SK-N-MC (cell line): ENCODE measurements at regions not wholly inside any gene's neighbourhood (a gene's known extent, or its start where the extent isn't known, plus 50 kb on each side); places are given as distances from the start of the nearest gene placed in this dataset.

Experiments used
- DNase-seq: peaks from one replicate; pipeline ENCODE4 v3.0.0-alpha.2; 2011; ENCODE audit warnings: low read depth, low spot score
- H3K27ac ChIP-seq: fragments of 200-600 bp; sonication (generic); 2 replicates; pipeline ENCODE4 v1.5.1; 2016; ENCODE audit warnings: mixed run types
- H3K36me3 ChIP-seq: fragments of 200-600 bp; sonication (generic); 2 replicates; pipeline ENCODE4 v1.6.1; 2017; ENCODE audit warnings: antibody characterized with exemption, low read length, mixed read lengths; ENCODE audit not compliant: insufficient read depth
- H3K4me3 ChIP-seq: fragments of 200-600 bp; sonication (generic); 2 replicates; pipeline ENCODE4 v1.5.1; 2016
- H3K9ac ChIP-seq: fragments of 200-600 bp; sonication (generic); 2 replicates; pipeline ENCODE4 v1.8.0; 2017; ENCODE audit warnings: mixed run types, mixed read lengths; ENCODE audit not compliant: insufficient read length
- H3K9me3 ChIP-seq: fragments of 200-600 bp; sonication (generic); 2 replicates; pipeline ENCODE4 v1.6.1; 2017; ENCODE audit warnings: low read depth, mild to moderate bottlenecking, antibody characterized with exemption, low read length, moderate library complexity, mixed read lengths
- EZH2 ChIP-seq: fragments of 200-600 bp; sonication (generic); IDR thresholded peaks from one replicate; pipeline ENCODE4 v1.6.1; 2017; ENCODE audit warnings: antibody characterized with exemption
- FOXP2 ChIP-seq: optimal IDR thresholded peaks from 2 replicates; pipeline ENCODE3; 2011; ENCODE audit warnings: mild to moderate bottlenecking, moderate library complexity; ENCODE audit not compliant: insufficient read depth; ENCODE audit errors: extremely low read length, control extremely low read depth
- POLR2AphosphoS5 ChIP-seq: IDR thresholded peaks from 2 replicates; pipeline ENCODE4 v1.6.1; 2012; ENCODE audit warnings: mild to moderate bottlenecking, low read depth, low read length, borderline replicate concordance

DNA sequence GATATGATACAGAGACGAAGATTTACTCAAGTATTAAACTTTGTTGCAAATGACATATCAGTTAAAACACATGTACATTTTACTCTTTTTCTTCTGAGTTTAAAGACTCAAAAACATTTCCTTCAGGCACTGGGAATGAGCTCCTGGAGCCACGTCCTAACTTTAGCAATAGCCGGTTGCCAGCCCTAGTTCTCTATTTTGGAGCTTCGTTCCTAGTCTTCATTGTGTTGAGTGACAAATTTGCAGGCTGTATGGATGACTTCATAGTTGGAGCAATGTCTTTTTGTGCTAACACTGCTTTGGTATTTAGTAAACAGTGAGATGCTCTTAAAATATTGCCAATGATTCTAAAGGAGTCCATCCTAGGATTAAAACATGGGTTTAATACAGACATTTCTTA lies 190.9 kb downstream of the FAT4 start:
- no peak for DNase-seq
- Histone ChIP-seq H3K4me3 (no peak overlapping the region), H3K27ac (no peak overlapping the region), H3K9ac (no peak overlapping the region), H3K9me3 (no peaks in the 10 kb centered on the region; the same call in 1 of the 2 replicates), H3K36me3 (no peaks in the 10 kb centered on the region; the same call in 1 of the 2 replicates)
- TF ChIP-seq FOXP2 (no peak), POLR2AphosphoS5 (no peak), EZH2 (no peak)

GRCh38 chr4:125507141-125507540 lies 192.4 kb downstream of the FAT4 start:
- H3K36me3 ChIP-seq, result no peaks in the 10 kb centered on the region; the same call in 1 of the 2 replicates
- DNase-seq, result no peak
- H3K27ac ChIP-seq, result no peak overlapping the region
- TF ChIP-seq EZH2 (no peak), POLR2AphosphoS5 (no peak), FOXP2 (no peak)
- H3K9ac ChIP-seq, result no peak overlapping the region
- H3K9me3 ChIP-seq, result no peaks in the 10 kb centered on the region; the same call in 1 of the 2 replicates
- no peak overlapping the region for H3K4me3 ChIP-seq

GRCh38 chr4:125511715-125512114 lies 197.0 kb downstream of the FAT4 start:
- no peaks in the 10 kb centered on the region; the same call in 1 of the 2 replicates for H3K36me3 ChIP-seq
- no peak for DNase-seq
- H3K4me3 ChIP-seq, result no peak overlapping the region
- no peak overlapping the region for H3K27ac ChIP-seq
- no peaks in the 10 kb centered on the region; the same call in 1 of the 2 replicates for H3K9me3 ChIP-seq
- H3K9ac ChIP-seq, result no peak overlapping the region
- TF ChIP-seq EZH2 (no peak), FOXP2 (no peak), POLR2AphosphoS5 (no peak)

DNA sequence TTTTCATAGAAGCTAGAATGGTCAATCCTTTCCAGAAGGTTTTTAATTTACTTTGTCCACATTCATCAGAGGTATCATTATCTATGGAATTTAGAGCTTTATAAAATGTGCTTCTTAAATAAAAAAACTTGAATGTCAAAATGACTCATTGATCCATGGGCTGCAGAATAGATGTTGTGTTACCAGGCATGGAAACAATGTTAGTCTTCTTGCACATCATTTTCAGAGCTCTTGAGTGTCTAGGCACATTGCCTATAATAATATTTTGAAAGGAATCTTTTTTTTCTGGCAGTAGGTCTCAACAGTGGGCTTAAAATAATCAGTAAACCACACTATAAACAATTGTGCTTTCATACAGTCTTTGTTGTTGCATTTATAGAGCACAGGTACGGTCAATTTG lies 200.3 kb downstream of the FAT4 start:
- DNase-seq, result no peak
- Histone ChIP-seq H3K9ac (no peak overlapping the region), H3K4me3 (no peak overlapping the region), H3K27ac (no peak overlapping the region), H3K36me3 (no peaks in the 10 kb centered on the region), H3K9me3 (no peaks in the 10 kb centered on the region)
- no peak for TF ChIP-seq POLR2AphosphoS5
- TF ChIP-seq EZH2, result no peak
- TF ChIP-seq FOXP2, result no peak

DNA sequence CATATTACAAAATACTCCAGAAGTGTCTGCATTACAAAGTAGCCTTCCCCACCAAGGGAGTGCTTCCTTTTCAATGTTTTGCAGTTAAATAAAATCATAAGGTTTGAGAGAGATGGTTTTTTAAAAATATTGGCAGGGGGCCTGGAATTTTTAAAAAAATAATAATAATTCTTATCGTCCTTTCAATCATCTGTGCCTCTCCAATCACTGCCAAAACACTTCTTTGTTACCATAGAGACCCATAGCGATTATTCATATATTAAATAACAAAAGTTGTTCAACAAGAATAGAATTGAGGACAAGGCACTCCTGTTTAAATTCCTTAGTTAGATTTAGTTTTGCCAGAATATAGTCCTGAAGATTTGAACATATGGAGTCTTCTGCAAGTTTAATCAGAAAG lies 203.1 kb downstream of the FAT4 start:
- TF ChIP-seq FOXP2, result no peak
- TF ChIP-seq POLR2AphosphoS5, result no peak
- no peak for TF ChIP-seq EZH2
- H3K4me3 ChIP-seq, result no peak overlapping the region
- DNase-seq, result no peak

DNA sequence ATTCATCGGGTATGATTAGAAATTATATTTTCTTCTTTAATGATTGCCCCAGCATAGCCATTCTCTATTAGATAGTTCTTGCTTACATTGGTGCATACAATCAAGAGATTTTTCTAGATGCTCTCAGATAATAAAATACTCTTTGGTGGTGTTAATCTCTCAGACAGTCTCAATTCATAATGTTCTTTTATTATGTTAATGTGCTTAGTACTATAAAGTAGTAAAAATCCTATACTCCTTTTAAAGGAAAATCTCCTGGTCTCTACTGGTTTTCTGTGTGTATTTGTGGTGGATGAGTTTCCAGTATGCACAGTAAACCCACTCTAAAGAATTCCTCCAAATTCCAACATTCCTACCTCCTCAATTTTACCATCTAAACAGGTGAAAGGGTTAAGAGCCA lies 203.5 kb downstream of the FAT4 start:
- DNase-seq, result no peak
- TF ChIP-seq FOXP2, result no peak
- TF ChIP-seq POLR2AphosphoS5, result no peak
- TF ChIP-seq EZH2, result no peak
- H3K36me3 ChIP-seq, result no peaks in the 10 kb centered on the region
- H3K4me3 ChIP-seq, result no peak overlapping the region
- H3K9me3 ChIP-seq, result no peaks in the 10 kb centered on the region
- no peak overlapping the region for H3K27ac ChIP-seq
- no peak overlapping the region for H3K9ac ChIP-seq

More for the DNA sequence above, 203.1 kb downstream of the FAT4 start:
- Histone ChIP-seq H3K27ac (no peak overlapping the region), H3K9me3 (no peaks in the 10 kb centered on the region), H3K9ac (no peak overlapping the region), H3K36me3 (no peaks in the 10 kb centered on the region)

- H3K4me3 ChIP-seq, result no peak overlapping the region
- H3K27ac ChIP-seq, result no peak overlapping the region
- no peak for TF ChIP-seq FOXP2
- no peak for TF ChIP-seq EZH2
- TF ChIP-seq POLR2AphosphoS5, result no peak
- DNase-seq, result no peak
- no peak overlapping the region for H3K9ac ChIP-seq
- no peaks in the 10 kb centered on the region for H3K36me3 ChIP-seq
- no peaks in the 10 kb centered on the region for H3K9me3 ChIP-seq
Measured at GRCh38 chr4:125519371-125520146, 204.8 kb downstream of the FAT4 start.

- Histone ChIP-seq H3K27ac (no peak overlapping the region), H3K9ac (no peak overlapping the region), H3K36me3 (no peaks in the 10 kb centered on the region), H3K9me3 (no peaks in the 10 kb centered on the region), H3K4me3 (no peak overlapping the region)
- no peak for DNase-seq
- TF ChIP-seq EZH2 (no peak), FOXP2 (no peak), POLR2AphosphoS5 (no peak)
Measured at GRCh38 chr4:125520258-125520990, 205.7 kb downstream of the FAT4 start.

- Histone ChIP-seq H3K9ac (no peak overlapping the region), H3K36me3 (no peaks in the 10 kb centered on the region), H3K27ac (no peak overlapping the region), H3K9me3 (no peaks in the 10 kb centered on the region), H3K4me3 (no peak overlapping the region)
- no peak for DNase-seq
- TF ChIP-seq FOXP2 (no peak), EZH2 (no peak), POLR2AphosphoS5 (no peak)
Measured at GRCh38 chr4:125522588-125522987, 207.8 kb downstream of the FAT4 start.
